A673 (cell line): ENCODE measurements at regions not wholly inside any gene's neighbourhood (a gene's known extent, or its start where the extent isn't known, plus 50 kb on each side); places are given as distances from the start of the nearest gene placed in this dataset.

Experiments
- BruUV-seq: library from RNA; stranded (reverse); fragments of 400-500 nt; replicated peaks from 2 replicates; lab custom pipeline; 2021; lab: Mats Ljungman, UMichigan
- CTCF ChIA-PET: fragments of 300-600 bp; sonication (Branson Sonifier 250); formaldehyde crosslinking; loops from one replicate; lab custom pipeline; 2022; ENCODE audit warnings: antibody characterized with exemption; lab: Charles Lee
- POLR2A ChIA-PET: fragments of 300-600 bp; sonication (Branson Sonifier 250); formaldehyde crosslinking; loops from one replicate; lab custom pipeline; 2022; ENCODE audit warnings: antibody characterized with exemption; ENCODE audit not compliant: low non-redundant PET; lab: Charles Lee
- DNase-seq: peaks from one replicate; pipeline ENCODE4 v3.0.0-alpha.2; 2015; ENCODE audit warnings: low spot score
- H3K27ac ChIP-seq: fragments of 200-600 bp; sonication (generic); 2 replicates; pipeline ENCODE4 v1.5.1; 2016; ENCODE audit warnings: mixed run types, low read depth, mild to moderate bottlenecking, mixed read lengths, antibody characterized with exemption, low read length; ENCODE audit not compliant: poor library complexity, severe bottlenecking
- H3K27me3 ChIP-seq: fragments of 200-600 bp; sonication (generic); replicated peaks from 2 replicates; pipeline ENCODE4 v1.6.1; 2017; ENCODE audit warnings: mixed run types, low read depth, mild to moderate bottlenecking, mixed read lengths, antibody characterized with exemption, low read length; ENCODE audit not compliant: insufficient read depth, poor library complexity
- H3K36me3 ChIP-seq: fragments of 200-600 bp; sonication (generic); 2 replicates; pipeline ENCODE4 v1.6.1; 2016; ENCODE audit warnings: mixed run types, mild to moderate bottlenecking, mixed read lengths, antibody characterized with exemption, low read length; ENCODE audit not compliant: insufficient read depth, poor library complexity, severe bottlenecking
- H3K4me1 ChIP-seq: fragments of 200-600 bp; sonication (generic); 2 replicates; pipeline ENCODE4 v1.6.1; 2017; ENCODE audit warnings: mixed run types, mild to moderate bottlenecking, mixed read lengths, antibody characterized with exemption, low read length; ENCODE audit not compliant: insufficient read depth, poor library complexity, severe bottlenecking
- H3K4me3 ChIP-seq: fragments of 200-600 bp; sonication (generic); 2 replicates; pipeline ENCODE4 v1.5.1; 2016; ENCODE audit warnings: low read depth, mixed run types, mild to moderate bottlenecking, mixed read lengths, low read length; ENCODE audit not compliant: poor library complexity, severe bottlenecking
- H3K9me3 ChIP-seq: fragments of 200-600 bp; sonication (generic); 2 replicates; pipeline ENCODE4 v1.6.1; 2016; ENCODE audit warnings: mixed run types, low read depth, mild to moderate bottlenecking, mixed read lengths, antibody characterized with exemption, low read length; ENCODE audit not compliant: poor library complexity, severe bottlenecking
- EZH2 ChIP-seq: fragments of 200-600 bp; sonication (generic); IDR thresholded peaks from 2 replicates; pipeline ENCODE4 v1.6.1; 2017; ENCODE audit warnings: borderline replicate concordance, low read depth, mild to moderate bottlenecking, mixed read lengths, antibody characterized with exemption, low read length; ENCODE audit not compliant: poor library complexity, severe bottlenecking
- intact Hi-C: fragments of 100-400 bp; cut with micrococcal nuclease; formaldehyde crosslinking; loops from one replicate; pipeline ENCODE4 v1.10.0; 2022; ENCODE audit not compliant: unreplicated experiment
- TF ChIP-seq, protein P1 (sequence below): fragments of 300-800, 200-600 bp; sonication (generic); conservative IDR thresholded peaks from 2 replicates; pipeline ENCODE4 v1.5.1; 2017; ENCODE audit warnings: low read depth, mild to moderate bottlenecking, antibody characterized with exemption, low read length, moderate library complexity, mixed read lengths

DNA sequence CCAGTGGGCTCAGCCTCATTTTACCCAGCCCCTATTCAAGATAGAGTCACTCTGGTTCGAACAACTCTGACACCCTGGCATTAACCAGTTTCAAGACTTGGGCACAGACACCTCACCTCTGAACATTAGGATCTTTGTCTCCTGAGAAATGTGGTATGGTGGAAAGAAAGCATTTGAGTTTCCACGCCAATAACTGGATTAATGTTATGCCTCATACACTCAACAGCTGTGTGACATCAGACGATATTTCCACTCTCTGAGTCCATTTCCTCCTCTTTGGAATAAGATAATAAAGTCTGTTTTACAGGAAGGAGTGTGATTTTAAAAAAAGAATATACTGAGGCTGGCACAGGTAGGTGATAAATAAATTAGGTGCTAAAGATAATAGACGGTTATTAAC is 121.3 kb upstream of the CHL1 start:
- no peak overlapping the region for H3K4me3 ChIP-seq
- peak; percentile 68 for DNase-seq
- POLR2A ChIA-PET = no interaction called here
- CTCF ChIA-PET = no interaction called here
- TF ChIP-seq, protein P1, sequence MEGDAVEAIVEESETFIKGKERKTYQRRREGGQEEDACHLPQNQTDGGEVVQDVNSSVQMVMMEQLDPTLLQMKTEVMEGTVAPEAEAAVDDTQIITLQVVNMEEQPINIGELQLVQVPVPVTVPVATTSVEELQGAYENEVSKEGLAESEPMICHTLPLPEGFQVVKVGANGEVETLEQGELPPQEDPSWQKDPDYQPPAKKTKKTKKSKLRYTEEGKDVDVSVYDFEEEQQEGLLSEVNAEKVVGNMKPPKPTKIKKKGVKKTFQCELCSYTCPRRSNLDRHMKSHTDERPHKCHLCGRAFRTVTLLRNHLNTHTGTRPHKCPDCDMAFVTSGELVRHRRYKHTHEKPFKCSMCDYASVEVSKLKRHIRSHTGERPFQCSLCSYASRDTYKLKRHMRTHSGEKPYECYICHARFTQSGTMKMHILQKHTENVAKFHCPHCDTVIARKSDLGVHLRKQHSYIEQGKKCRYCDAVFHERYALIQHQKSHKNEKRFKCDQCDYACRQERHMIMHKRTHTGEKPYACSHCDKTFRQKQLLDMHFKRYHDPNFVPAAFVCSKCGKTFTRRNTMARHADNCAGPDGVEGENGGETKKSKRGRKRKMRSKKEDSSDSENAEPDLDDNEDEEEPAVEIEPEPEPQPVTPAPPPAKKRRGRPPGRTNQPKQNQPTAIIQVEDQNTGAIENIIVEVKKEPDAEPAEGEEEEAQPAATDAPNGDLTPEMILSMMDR = no peak
- TF ChIP-seq EZH2 = no peak
- no TSS peak for BruUV-seq
- H3K27me3 ChIP-seq = no peaks in the 10 kb centered on the region
- H3K9me3 ChIP-seq = no peaks in the 10 kb centered on the region
- no peaks in the 10 kb centered on the region for H3K36me3 ChIP-seq
- peak overlapping the region; percentile 64 for H3K27ac ChIP-seq
- H3K4me1 ChIP-seq = peaks cover 14% of the 10 kb centered on the region
- intact Hi-C loops = no loop called here

DNA sequence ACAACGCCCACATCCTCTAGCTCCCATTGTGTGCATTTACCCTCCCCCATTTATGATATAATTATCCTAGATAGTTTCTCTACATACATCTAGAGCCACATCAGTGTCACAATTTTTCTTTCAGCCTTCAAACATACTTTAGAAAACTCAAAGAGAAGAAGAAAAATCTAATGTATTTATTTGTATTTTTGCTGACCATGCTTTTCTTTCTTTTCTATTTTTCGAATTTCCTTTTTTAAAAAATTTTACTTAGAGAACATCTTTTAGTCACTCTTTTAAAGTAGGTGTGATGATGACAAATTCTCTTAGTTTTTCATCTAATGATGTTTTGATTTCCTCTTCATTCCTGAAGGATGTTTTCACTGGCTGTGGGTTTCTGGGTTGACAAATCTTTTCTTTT is 117.0 kb upstream of the CHL1 start:
- no peaks in the 10 kb centered on the region for H3K27me3 ChIP-seq
- ChIA-PET POLR2A (no interaction called here), CTCF (no interaction called here)
- peaks cover 12% of the 10 kb centered on the region for H3K4me1 ChIP-seq
- intact Hi-C loops = no loop called here
- H3K4me3 ChIP-seq = no peak overlapping the region
- TF ChIP-seq, protein P1 = no peak
- no peak for TF ChIP-seq EZH2
- BruUV-seq = no TSS peak
- no peak overlapping the region for H3K27ac ChIP-seq
- DNase-seq = no peak
- no peaks in the 10 kb centered on the region for H3K9me3 ChIP-seq
- no peaks in the 10 kb centered on the region for H3K36me3 ChIP-seq

DNA sequence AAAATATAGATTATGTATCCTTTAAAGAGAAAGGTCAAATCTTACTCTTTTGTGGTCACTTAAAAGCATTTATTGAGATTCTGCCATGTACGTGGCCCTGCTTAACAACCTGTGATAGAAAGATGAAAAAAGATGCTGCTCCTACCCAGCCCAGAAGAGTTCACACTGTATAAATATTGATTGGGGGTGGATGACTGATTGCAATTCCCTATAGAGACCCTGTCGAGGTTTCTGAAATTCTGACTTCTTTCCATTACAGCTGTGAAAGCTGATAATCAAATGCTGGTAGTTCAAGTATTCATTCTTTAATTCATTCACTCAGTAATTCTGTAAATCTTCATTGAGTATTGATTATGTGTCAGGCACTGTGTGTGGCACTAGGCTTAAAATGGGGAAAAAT is 114.1 kb upstream of the CHL1 start:
- Histone ChIP-seq H3K9me3 (no peaks in the 10 kb centered on the region), H3K36me3 (no peaks in the 10 kb centered on the region), H3K4me1 (no peaks in the 10 kb centered on the region), H3K27ac (no peak overlapping the region), H3K27me3 (no peaks in the 10 kb centered on the region), H3K4me3 (no peak overlapping the region)
- ChIA-PET POLR2A (no interaction called here), CTCF (no interaction called here)
- TF ChIP-seq EZH2 = no peak
- TF ChIP-seq, protein P1 = no peak
- intact Hi-C loops = no loop called here
- no TSS peak for BruUV-seq
- DNase-seq = no peak
